ENCODE measurements at regions not wholly inside any gene's neighbourhood (a gene's known extent, or its start where the extent isn't known, plus 50 kb on each side); places are given as distances from the start of the nearest gene placed in this dataset.

DNA sequence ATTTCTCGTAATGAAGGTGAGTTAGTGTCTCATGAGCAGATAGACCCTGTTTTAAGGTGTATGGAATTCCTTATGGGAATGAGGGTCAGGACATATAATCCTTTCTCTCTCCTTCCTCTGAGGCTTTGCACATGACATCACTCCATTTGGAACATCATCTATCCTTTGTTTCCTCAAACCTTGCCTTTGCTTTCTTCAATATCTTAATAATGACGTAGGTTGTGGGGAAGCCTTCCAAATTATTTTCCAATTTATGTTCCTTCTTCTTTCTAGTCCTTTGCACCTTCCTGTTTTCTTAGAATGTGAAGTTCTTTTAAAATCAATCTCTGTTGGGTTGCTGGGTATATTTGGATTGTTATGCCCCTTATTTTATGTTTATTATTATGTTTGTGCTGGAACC lies 502.9 kb upstream of the STXBP6 start:
- POLR2A ChIA-PET, result no interaction called here
- CTCF ChIA-PET, result no interaction called here

DNA sequence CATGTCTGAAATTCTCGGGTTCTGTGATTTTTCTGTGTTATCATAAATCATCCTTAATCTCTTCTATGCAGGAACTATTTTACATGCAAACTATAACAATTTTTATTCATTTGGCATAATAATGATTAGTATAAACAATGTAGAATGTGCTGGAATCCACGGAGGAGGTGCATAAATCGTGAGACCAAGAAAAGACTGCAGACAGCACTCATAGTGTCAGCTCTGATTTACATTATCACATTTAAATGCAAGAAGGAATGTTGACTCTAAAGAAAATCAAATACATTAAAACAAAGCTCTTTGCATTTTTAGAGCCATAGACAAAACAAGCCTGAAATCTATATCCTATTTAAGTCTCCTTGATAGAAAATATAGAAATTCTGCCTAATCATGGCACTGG lies 501.7 kb upstream of the STXBP6 start:
- ChIA-PET CTCF (no interaction called here), POLR2A (no interaction called here)

- ChIA-PET CTCF (no interaction called here), POLR2A (no interaction called here)
Measured at GRCh38 chr14:25546826-25547225, 496.9 kb upstream of the STXBP6 start.

- CTCF ChIA-PET, result no interaction called here
- POLR2A ChIA-PET, result no interaction called here
Measured at GRCh38 chr14:25537846-25538455, 488.0 kb upstream of the STXBP6 start.

GRCh38 chr14:25526290-25526689 lies 476.3 kb upstream of the STXBP6 start:
- POLR2A ChIA-PET, result no interaction called here
- CTCF ChIA-PET, result no interaction called here

- CTCF ChIA-PET, result no interaction called here
- POLR2A ChIA-PET, result no interaction called here
Measured at GRCh38 chr14:25522926-25523325, 473.0 kb upstream of the STXBP6 start.

DNA sequence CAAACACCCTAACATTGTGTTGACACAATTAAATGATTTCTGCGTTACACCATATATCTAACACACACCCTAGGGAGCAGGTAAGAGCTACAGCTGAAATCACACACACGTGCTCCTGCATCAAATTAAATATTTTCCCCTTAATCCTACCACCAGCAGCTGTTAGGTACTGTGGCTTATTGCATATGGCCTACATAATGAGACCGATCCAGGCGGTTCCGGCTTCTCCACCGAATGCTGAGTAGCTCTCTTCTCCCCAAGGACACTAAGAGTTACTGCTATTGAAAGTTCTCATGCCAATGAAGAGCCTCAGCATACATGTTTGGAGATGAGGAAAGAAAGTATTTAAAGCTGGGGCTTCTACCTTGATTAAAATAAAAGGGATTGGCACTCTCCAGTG lies 472.2 kb upstream of the STXBP6 start:
- ChIA-PET POLR2A (no interaction called here), CTCF (no interaction called here)

- CTCF ChIA-PET, result no interaction called here
Measured at GRCh38 chr14:25521616-25522015, 471.7 kb upstream of the STXBP6 start.

GRCh38 chr14:25520821-25521220 lies 470.9 kb upstream of the STXBP6 start:
- CTCF ChIA-PET, result no interaction called here
- POLR2A ChIA-PET, result no interaction called here

More at GRCh38 chr14:25521616-25522015, 471.7 kb upstream of the STXBP6 start:
- POLR2A ChIA-PET, result no interaction called here

GRCh38 chr14:25518364-25518763 lies 468.4 kb upstream of the STXBP6 start:
- CTCF ChIA-PET, result no interaction called here

GRCh38 chr14:25516838-25517237 lies 466.9 kb upstream of the STXBP6 start:
- ChIA-PET POLR2A (no interaction called here), CTCF (no interaction called here)

More at GRCh38 chr14:25518364-25518763, 468.4 kb upstream of the STXBP6 start:
- POLR2A ChIA-PET, result no interaction called here

GRCh38 chr14:25508845-25509244 lies 458.9 kb upstream of the STXBP6 start:
- POLR2A ChIA-PET, result no interaction called here
- CTCF ChIA-PET, result no interaction called here

DNA sequence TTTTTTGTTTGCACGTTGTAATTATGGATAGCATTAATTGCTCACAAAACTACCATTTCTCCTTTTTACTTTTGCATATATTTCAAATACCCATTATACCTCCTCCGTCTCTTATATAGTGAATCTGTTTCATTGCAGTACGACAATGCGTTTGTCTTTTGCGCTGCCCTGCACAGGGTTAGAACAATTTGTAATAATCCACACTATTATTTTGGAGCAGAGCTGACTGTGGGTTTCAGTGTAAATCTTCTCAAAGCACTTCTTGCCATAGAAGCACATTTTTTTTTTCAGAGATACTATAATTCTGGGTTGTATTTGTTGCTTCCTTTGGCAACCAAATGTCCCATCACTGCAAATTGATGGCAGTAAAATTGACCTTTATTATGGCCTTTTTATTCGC lies 451.8 kb upstream of the STXBP6 start:
- POLR2A ChIA-PET, result no interaction called here
- CTCF ChIA-PET, result no interaction called here

DNA sequence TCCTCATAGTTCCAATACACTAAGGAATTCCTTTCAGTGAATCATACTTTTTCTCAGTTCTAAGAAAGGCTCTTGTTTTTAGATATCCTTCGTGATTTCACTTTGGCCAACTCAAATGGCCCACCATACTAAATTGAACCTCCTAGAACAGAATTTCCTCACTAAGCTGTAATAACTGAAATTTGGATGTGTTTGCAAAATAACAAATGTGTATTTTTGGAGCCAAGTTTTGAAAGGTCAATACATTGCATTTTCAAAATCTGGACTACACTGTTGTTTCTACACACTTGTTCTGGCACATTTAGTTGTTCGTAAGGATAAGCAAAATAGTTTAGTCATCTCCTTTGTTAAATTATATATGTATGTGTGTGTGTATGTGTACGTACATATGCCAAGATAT lies 439.0 kb upstream of the STXBP6 start:
- ChIA-PET POLR2A (no interaction called here), CTCF (no interaction called here)

- ChIA-PET POLR2A (no interaction called here), CTCF (no interaction called here)
Measured at GRCh38 chr14:25485381-25485780, 435.4 kb upstream of the STXBP6 start.

- POLR2A ChIA-PET, result no interaction called here
- CTCF ChIA-PET, result interaction anchor here (0.5 kb wide), 1 partner anchor 52 kb away, joined by 5 read pairs; no protein-coding TSS in a partner anchor
Measured at GRCh38 chr14:25484906-25485305, 435.0 kb upstream of the STXBP6 start.

DNA sequence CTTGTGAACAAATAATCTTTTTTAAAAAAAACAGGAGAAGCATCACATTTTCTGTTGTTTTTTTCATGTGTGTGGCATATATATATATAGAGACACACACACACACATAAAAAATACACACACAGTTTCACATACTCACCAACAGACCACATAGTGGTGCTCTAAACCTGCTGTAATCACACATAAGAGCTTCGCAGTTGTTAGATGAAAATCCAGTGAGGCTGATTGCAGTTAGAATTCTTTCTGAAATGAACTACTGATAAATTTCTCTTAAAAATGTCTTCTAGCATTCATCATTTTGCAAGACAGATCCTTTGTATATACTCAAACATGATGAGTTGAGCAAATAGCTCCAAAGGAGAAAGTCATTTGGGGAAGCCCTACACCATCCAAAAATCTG lies 434.3 kb upstream of the STXBP6 start:
- POLR2A ChIA-PET, result no interaction called here
- CTCF ChIA-PET, result interaction anchor here (0.5 kb wide), 1 partner anchor 52 kb away, joined by 5 read pairs; no protein-coding TSS in a partner anchor

DNA sequence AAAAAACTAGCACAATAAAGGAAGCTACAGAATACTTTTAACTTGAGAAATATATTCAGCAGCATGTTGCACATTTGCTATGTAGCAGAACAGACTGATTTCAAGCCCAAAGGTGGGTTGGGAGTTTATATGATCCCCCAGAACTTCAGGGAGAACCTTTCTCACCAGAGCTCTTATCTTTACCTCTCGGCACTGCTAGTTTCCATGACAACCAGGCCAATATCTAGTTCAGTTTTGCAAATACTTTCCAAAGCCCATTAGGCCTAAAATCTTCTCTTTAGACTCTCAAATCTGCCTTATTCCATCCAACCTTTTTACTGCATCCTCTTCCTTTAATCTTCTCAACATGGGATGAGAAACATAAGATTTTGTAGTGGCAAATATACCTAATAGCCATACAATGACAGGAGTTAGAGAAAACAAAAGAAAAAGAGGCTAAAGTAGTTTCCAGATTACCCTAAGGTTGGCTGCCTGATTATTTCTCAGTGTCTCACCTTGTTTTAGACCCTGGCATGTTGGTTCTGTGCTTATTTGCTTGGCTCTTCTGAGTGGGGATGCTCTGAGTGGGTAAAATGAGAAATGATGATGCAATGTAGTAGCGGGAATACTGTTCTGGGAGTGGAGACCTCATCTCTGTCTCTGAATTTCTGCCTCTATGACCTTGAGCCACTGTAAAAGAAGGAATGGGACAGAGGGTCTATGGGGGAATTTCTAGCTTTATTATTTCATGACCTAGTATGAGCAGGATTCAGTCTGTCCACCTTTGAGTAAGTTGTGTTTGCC lies 427.6 kb upstream of the STXBP6 start:
- ChIA-PET CTCF (no interaction called here), POLR2A (no interaction called here)

DNA sequence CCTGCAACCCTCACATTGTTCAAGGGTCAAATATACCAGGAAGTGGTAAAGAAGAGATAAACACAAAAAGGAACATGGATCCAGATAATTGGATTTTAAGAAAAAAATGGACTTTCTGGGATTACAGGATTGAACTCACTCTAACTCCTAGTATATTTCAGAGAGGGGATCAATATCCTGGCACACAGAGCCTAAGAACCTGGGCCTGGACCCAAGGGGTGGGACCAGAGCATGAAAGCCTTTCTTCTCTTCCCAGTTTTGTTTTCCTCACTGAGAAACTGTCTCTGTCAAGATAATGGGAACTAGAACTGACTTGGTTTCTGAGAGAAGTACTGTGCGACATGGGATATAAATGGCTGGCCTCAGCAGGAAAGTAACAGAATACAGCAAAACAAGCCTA lies 422.8 kb upstream of the STXBP6 start:
- CTCF ChIA-PET, result no interaction called here

DNA sequence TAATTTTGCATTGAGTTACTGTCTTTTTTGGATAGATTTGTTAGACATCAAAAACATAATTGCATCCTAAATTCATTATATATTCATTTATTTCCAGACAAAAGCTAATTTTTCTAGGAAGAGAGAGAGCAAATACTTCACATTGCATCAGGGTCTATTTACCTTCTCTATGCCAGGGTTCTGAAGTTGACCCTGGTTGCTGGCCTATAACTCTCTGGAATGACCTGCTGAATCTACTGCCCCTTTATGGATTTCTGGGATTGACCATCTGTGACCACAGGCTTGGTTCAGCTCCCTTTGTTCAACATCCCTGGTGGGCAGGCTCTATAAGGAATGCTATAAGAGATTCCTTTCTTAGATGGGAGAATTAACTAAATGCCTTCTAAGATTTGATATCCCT lies 414.8 kb upstream of the STXBP6 start:
- POLR2A ChIA-PET, result no interaction called here
- CTCF ChIA-PET, result interaction anchor here (1.0 kb wide), 1 partner anchor 53 kb away, joined by 3 read pairs; no protein-coding TSS in a partner anchor

More for the DNA sequence above, 422.8 kb upstream of the STXBP6 start:
- POLR2A ChIA-PET, result no interaction called here

DNA sequence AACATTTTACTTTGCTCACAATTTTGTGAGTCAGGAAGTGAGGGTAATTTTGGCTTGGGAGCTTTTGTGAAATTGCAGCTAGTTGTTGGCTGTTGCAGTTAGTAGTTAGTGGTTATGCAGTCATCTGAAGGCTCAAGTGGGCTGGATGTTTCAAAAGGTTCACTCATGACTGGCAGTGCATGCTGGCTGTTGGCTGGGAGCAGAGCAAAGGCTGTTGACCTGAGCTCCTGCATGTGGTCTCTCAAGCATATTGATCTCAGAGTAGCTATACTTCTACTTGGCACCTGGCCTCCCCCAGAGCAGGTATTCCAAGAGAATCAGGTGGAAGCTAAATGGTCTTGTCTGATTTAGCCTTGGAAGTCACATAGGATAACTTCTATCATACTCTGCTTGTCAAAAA lies 414.1 kb upstream of the STXBP6 start:
- ChIA-PET POLR2A (no interaction called here), CTCF (interaction anchor here (1.0 kb wide), 1 partner anchor 52 kb away, joined by 3 read pairs; no protein-coding TSS in a partner anchor)

DNA sequence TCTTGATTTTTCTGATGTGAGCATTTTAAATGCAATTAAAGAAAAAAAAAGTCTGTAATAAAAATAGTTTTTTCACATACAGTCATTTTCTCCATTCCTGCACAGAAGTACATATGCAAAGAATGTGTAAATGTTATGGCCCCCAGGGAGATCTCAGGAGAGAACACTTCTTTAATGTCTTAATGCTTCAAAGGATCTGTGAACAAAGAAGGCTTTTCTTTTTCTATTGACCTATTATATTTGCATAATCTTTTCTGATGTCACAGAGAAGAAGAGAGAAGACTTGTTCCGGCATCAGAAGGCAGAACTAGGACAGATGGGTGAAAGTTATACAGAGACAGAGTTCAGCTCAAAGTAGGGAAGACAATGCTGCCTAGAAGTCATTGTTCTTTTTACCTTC lies 413.5 kb upstream of the STXBP6 start:
- CTCF ChIA-PET, result no interaction called here
- POLR2A ChIA-PET, result no interaction called here

All from activated CD8-positive, alpha-beta memory T cell treated with anti-CD3 and anti-CD28 coated beads for 36 hours (primary cell).